GM23338 (cell line): ENCODE measurements at regions not wholly inside any gene's neighbourhood (a gene's known extent, or its start where the extent isn't known, plus 50 kb on each side); places are given as distances from the start of the nearest gene placed in this dataset.

Experiments used
- ATAC-seq: fragments of 200-7000 bp; cut with Tn5 transposase; 3 replicates; pipeline ENCODE4 v1.9.1; 2020
- DNase-seq: peaks from one replicate; pipeline ENCODE4 v3.0.0-alpha.2; 2015; ENCODE audit warnings: low spot score
- H2AFZ ChIP-seq: fragments of 200-600 bp; sonication (generic); 2 replicates; pipeline ENCODE4 v1.8.0; 2016; ENCODE audit warnings: antibody characterized with exemption, mild to moderate bottlenecking, moderate library complexity
- H3F3A ChIP-seq: fragments of 200-600 bp; sonication (generic); replicated peaks from 2 replicates; pipeline ENCODE4 v1.8.0; 2017; ENCODE audit warnings: antibody characterized with exemption, mixed run types, low read depth
- H3K27ac ChIP-seq: fragments of 200-600 bp; sonication (generic); 2 replicates; pipeline ENCODE4 v1.6.1; 2016; ENCODE audit warnings: low read depth
- H3K27me3 ChIP-seq: fragments of 200-600 bp; sonication (generic); 2 replicates; pipeline ENCODE4 v1.8.0; 2016; ENCODE audit warnings: mild to moderate bottlenecking, mixed run types, moderate library complexity; ENCODE audit not compliant: insufficient read depth
- H3K36me3 ChIP-seq: fragments of 200-600 bp; sonication (generic); 2 replicates; pipeline ENCODE4 v1.8.0; 2016; ENCODE audit warnings: mild to moderate bottlenecking; ENCODE audit not compliant: insufficient read depth
- H3K4me1 ChIP-seq: fragments of 200-600 bp; sonication (generic); 2 replicates; pipeline ENCODE4 v1.8.0; 2016; ENCODE audit warnings: mild to moderate bottlenecking, moderate library complexity; ENCODE audit not compliant: insufficient read depth
- H3K4me2 ChIP-seq: fragments of 200-600 bp; sonication (generic); 2 replicates; pipeline ENCODE4 v1.7.1; 2017; ENCODE audit warnings: mixed run types
- H3K4me3 ChIP-seq: fragments of 200-600 bp; sonication (generic); 2 replicates; pipeline ENCODE4 v1.6.1; 2016; ENCODE audit warnings: mixed run types
- H3K79me2 ChIP-seq: fragments of 200-600 bp; sonication (generic); replicated peaks from 2 replicates; pipeline ENCODE4 v1.8.0; 2017; ENCODE audit warnings: mild to moderate bottlenecking; ENCODE audit not compliant: insufficient read depth
- H3K9me2 ChIP-seq: fragments of 200-600 bp; sonication (generic); 2 replicates; pipeline ENCODE4 v1.8.0; 2017; ENCODE audit not compliant: insufficient read depth
- H4K20me1 ChIP-seq: fragments of 200-600 bp; sonication (generic); replicated peaks from 2 replicates; pipeline ENCODE4 v1.8.0; 2017; ENCODE audit warnings: mild to moderate bottlenecking; ENCODE audit not compliant: insufficient read depth
- H3K27ac Mint-ChIP-seq: 2 replicates; pipeline ENCODE4 v1.8.0; 2020; ENCODE audit warnings: inconsistent platforms, mild to moderate bottlenecking, moderate library complexity, mixed read lengths
- H3K27me3 Mint-ChIP-seq: 3 replicates; pipeline ENCODE4 v1.8.0; 2022; ENCODE audit warnings: low read depth, mild to moderate bottlenecking, moderate library complexity, mixed read lengths, inconsistent platforms; ENCODE audit not compliant: insufficient read depth, poor library complexity
- H3K36me3 Mint-ChIP-seq: 3 replicates; pipeline ENCODE4 v1.8.0; 2021; ENCODE audit warnings: low read depth, mild to moderate bottlenecking, inconsistent platforms, moderate library complexity, mixed read lengths
- H3K4me1 Mint-ChIP-seq: 3 replicates; pipeline ENCODE4 v1.8.0; 2020; ENCODE audit warnings: mild to moderate bottlenecking, inconsistent platforms, mixed read lengths
- H3K4me3 Mint-ChIP-seq: 3 replicates; pipeline ENCODE4 v1.8.0; 2021; ENCODE audit warnings: moderate library complexity, mild to moderate bottlenecking, inconsistent platforms, mixed read lengths
- H3K9me3 Mint-ChIP-seq: 3 replicates; pipeline ENCODE4 v1.8.0; 2020; ENCODE audit warnings: moderate library complexity, mild to moderate bottlenecking, inconsistent platforms, mixed read lengths
- CREB1 ChIP-seq: fragments of 250-450 bp; sonication (Bioruptor Pico); IDR thresholded peaks from 2 replicates; pipeline ENCODE4 v1.5.0; 2020; ENCODE audit warnings: low read depth, mild to moderate bottlenecking, moderate library complexity
- EZH2 ChIP-seq: fragments of 200-600 bp; sonication (generic); IDR thresholded peaks from one replicate; pipeline ENCODE4 v1.8.0; 2017; ENCODE audit warnings: antibody characterized with exemption, mild to moderate bottlenecking, low read depth; ENCODE audit not compliant: unreplicated experiment
- EZH2phosphoT487 ChIP-seq: fragments of 200-600 bp; sonication (generic); IDR thresholded peaks from one replicate; pipeline ENCODE4 v1.8.1; 2018; ENCODE audit warnings: antibody characterized with exemption; ENCODE audit not compliant: unreplicated experiment
- JUNB ChIP-seq: IDR thresholded peaks from one replicate; pipeline ENCODE4 v1.6.1; 2016; ENCODE audit warnings: antibody characterized with exemption; ENCODE audit not compliant: unreplicated experiment
- NANOG ChIP-seq: IDR thresholded peaks from 2 replicates; pipeline ENCODE4 v1.6.1; 2016; ENCODE audit warnings: antibody characterized with exemption, borderline replicate concordance
- POLR2AphosphoS5 ChIP-seq: IDR thresholded peaks from 2 replicates; pipeline ENCODE4 v1.6.1; 2016; ENCODE audit warnings: antibody characterized with exemption, low read depth
- STAT1 ChIP-seq: IDR thresholded peaks from one replicate; pipeline ENCODE4 v1.6.1; 2016; ENCODE audit warnings: antibody characterized with exemption; ENCODE audit not compliant: unreplicated experiment
- ZNF114 ChIP-seq: fragments of 250-450 bp; sonication (Bioruptor Pico); IDR thresholded peaks from 2 replicates; pipeline ENCODE4 v1.5.0; 2020; ENCODE audit warnings: mild to moderate bottlenecking, moderate library complexity
- ZNF331 ChIP-seq: fragments of 250-450 bp; sonication (Bioruptor Pico); IDR thresholded peaks from 2 replicates; pipeline ENCODE4 v1.5.0; 2020; ENCODE audit warnings: low read depth, mild to moderate bottlenecking, moderate library complexity
- TF ChIP-seq, protein P1 (sequence below), 2 experiments: fragments of 200-600 bp in 1 of 2; sonication (generic) in 1 of 2; conservative IDR thresholded peaks; 2 replicates each; pipeline versions ENCODE4 v1.5.1 to v1.6.1; 2016 to 2017; ENCODE audit warnings: antibody characterized with exemption in 2 of 2, low read depth in 2 of 2, mild to moderate bottlenecking in 2 of 2, moderate library complexity in 1 of 2
- TF ChIP-seq, protein P2 (sequence below): IDR thresholded peaks from one replicate; pipeline ENCODE4 v1.6.1; 2018; ENCODE audit warnings: antibody characterized with exemption; ENCODE audit not compliant: unreplicated experiment
- TF ChIP-seq, protein P3 (sequence below): fragments of 250-450 bp; sonication (Bioruptor Pico); IDR thresholded peaks from 2 replicates; pipeline ENCODE4 v1.5.0; 2020; ENCODE audit warnings: mild to moderate bottlenecking, moderate library complexity
- TF ChIP-seq, protein P4 (sequence below): IDR thresholded peaks from 2 replicates; pipeline ENCODE4 v1.6.1; 2016; ENCODE audit warnings: antibody characterized with exemption

DNA sequence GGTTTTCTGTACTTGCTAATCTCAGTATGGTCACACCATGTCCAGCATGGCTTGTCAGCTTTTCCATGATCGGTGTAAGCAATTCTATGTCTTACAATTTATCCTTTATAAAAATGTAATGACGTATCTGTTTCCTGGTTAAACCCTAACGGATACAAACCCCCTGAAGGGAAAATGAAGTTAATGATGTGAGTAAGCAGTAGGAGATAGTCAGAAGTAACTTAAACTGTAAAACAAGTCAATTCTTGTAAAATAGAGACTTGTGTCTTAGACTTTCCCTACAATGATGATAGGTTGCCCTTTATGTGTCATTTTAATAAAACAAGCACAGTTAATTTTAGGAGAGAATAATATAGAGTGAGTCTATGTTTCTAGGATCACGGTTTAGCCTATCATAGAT lies 1365.9 kb upstream of the SLC39A10 start:
- Histone ChIP-seq H3K27ac (no peak overlapping the region), H3K9me2 (no peaks in the 10 kb centered on the region), H3K79me2 (no peaks in the 10 kb centered on the region), H3K4me3 (no peak overlapping the region), H3K36me3 (no peaks in the 10 kb centered on the region), H3K27me3 (no peaks in the 10 kb centered on the region), H3K4me2 (no peak overlapping the region), H2AFZ (peak overlapping the region; percentile 39), H3K4me1 (peaks cover 18% of the 10 kb centered on the region), H4K20me1 (no peaks in the 10 kb centered on the region), H3F3A (no peaks in the 10 kb centered on the region)
- no peaks in the 10 kb centered on the region for H3K9me3 Mint-ChIP-seq
- H3K36me3 Mint-ChIP-seq = no peaks in the 10 kb centered on the region
- DNase-seq (no peak), ATAC-seq (no peak)
- peaks cover 3% of the 10 kb centered on the region for H3K27me3 Mint-ChIP-seq
- H3K4me1 Mint-ChIP-seq = peaks cover 17% of the 10 kb centered on the region
- no peak overlapping the region for H3K4me3 Mint-ChIP-seq
- no peak overlapping the region for H3K27ac Mint-ChIP-seq
- TF ChIP-seq, protein P1, sequence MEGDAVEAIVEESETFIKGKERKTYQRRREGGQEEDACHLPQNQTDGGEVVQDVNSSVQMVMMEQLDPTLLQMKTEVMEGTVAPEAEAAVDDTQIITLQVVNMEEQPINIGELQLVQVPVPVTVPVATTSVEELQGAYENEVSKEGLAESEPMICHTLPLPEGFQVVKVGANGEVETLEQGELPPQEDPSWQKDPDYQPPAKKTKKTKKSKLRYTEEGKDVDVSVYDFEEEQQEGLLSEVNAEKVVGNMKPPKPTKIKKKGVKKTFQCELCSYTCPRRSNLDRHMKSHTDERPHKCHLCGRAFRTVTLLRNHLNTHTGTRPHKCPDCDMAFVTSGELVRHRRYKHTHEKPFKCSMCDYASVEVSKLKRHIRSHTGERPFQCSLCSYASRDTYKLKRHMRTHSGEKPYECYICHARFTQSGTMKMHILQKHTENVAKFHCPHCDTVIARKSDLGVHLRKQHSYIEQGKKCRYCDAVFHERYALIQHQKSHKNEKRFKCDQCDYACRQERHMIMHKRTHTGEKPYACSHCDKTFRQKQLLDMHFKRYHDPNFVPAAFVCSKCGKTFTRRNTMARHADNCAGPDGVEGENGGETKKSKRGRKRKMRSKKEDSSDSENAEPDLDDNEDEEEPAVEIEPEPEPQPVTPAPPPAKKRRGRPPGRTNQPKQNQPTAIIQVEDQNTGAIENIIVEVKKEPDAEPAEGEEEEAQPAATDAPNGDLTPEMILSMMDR (conservative IDR thresholded peaks at IDR 0.05; ENCODE audit: low read depth in 2 of 2) = no peak
- TF ChIP-seq STAT1 (no peak), NANOG (no peak), EZH2phosphoT487 (no peak), JUNB (no peak), ZNF114 (CRISPR knock-in tag) (no peak), ZNF331 (no peak), EZH2 (no peak), POLR2AphosphoS5 (no peak), CREB1 (CRISPR knock-in tag) (no peak)
- TF ChIP-seq, protein P2, sequence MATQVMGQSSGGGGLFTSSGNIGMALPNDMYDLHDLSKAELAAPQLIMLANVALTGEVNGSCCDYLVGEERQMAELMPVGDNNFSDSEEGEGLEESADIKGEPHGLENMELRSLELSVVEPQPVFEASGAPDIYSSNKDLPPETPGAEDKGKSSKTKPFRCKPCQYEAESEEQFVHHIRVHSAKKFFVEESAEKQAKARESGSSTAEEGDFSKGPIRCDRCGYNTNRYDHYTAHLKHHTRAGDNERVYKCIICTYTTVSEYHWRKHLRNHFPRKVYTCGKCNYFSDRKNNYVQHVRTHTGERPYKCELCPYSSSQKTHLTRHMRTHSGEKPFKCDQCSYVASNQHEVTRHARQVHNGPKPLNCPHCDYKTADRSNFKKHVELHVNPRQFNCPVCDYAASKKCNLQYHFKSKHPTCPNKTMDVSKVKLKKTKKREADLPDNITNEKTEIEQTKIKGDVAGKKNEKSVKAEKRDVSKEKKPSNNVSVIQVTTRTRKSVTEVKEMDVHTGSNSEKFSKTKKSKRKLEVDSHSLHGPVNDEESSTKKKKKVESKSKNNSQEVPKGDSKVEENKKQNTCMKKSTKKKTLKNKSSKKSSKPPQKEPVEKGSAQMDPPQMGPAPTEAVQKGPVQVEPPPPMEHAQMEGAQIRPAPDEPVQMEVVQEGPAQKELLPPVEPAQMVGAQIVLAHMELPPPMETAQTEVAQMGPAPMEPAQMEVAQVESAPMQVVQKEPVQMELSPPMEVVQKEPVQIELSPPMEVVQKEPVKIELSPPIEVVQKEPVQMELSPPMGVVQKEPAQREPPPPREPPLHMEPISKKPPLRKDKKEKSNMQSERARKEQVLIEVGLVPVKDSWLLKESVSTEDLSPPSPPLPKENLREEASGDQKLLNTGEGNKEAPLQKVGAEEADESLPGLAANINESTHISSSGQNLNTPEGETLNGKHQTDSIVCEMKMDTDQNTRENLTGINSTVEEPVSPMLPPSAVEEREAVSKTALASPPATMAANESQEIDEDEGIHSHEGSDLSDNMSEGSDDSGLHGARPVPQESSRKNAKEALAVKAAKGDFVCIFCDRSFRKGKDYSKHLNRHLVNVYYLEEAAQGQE = no peak
- TF ChIP-seq, protein P3, sequence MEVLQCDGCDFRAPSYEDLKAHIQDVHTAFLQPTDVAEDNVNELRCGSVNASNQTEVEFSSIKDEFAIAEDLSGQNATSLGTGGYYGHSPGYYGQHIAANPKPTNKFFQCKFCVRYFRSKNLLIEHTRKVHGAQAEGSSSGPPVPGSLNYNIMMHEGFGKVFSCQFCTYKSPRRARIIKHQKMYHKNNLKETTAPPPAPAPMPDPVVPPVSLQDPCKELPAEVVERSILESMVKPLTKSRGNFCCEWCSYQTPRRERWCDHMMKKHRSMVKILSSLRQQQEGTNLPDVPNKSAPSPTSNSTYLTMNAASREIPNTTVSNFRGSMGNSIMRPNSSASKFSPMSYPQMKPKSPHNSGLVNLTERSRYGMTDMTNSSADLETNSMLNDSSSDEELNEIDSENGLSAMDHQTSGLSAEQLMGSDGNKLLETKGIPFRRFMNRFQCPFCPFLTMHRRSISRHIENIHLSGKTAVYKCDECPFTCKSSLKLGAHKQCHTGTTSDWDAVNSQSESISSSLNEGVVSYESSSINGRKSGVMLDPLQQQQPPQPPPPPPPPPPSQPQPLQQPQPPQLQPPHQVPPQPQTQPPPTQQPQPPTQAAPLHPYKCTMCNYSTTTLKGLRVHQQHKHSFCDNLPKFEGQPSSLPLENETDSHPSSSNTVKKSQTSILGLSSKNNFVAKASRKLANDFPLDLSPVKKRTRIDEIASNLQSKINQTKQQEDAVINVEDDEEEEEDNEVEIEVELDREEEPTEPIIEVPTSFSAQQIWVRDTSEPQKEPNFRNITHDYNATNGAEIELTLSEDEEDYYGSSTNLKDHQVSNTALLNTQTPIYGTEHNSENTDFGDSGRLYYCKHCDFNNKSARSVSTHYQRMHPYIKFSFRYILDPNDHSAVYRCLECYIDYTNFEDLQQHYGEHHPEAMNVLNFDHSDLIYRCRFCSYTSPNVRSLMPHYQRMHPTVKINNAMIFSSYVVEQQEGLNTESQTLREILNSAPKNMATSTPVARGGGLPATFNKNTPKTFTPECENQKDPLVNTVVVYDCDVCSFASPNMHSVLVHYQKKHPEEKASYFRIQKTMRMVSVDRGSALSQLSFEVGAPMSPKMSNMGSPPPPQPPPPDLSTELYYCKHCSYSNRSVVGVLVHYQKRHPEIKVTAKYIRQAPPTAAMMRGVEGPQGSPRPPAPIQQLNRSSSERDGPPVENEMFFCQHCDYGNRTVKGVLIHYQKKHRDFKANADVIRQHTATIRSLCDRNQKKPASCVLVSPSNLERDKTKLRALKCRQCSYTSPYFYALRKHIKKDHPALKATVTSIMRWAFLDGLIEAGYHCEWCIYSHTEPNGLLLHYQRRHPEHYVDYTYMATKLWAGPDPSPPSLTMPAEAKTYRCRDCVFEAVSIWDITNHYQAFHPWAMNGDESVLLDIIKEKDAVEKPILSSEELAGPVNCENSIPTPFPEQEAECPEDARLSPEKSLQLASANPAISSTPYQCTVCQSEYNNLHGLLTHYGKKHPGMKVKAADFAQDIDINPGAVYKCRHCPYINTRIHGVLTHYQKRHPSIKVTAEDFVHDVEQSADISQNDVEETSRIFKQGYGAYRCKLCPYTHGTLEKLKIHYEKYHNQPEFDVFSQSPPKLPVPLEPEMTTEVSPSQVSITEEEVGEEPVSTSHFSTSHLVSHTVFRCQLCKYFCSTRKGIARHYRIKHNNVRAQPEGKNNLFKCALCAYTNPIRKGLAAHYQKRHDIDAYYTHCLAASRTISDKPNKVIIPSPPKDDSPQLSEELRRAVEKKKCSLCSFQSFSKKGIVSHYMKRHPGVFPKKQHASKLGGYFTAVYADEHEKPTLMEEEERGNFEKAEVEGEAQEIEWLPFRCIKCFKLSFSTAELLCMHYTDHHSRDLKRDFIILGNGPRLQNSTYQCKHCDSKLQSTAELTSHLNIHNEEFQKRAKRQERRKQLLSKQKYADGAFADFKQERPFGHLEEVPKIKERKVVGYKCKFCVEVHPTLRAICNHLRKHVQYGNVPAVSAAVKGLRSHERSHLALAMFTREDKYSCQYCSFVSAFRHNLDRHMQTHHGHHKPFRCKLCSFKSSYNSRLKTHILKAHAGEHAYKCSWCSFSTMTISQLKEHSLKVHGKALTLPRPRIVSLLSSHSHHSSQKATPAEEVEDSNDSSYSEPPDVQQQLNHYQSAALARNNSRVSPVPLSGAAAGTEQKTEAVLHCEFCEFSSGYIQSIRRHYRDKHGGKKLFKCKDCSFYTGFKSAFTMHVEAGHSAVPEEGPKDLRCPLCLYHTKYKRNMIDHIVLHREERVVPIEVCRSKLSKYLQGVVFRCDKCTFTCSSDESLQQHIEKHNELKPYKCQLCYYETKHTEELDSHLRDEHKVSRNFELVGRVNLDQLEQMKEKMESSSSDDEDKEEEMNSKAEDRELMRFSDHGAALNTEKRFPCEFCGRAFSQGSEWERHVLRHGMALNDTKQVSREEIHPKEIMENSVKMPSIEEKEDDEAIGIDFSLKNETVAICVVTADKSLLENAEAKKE (CRISPR knock-in tag) = no peak
- TF ChIP-seq, protein P4, sequence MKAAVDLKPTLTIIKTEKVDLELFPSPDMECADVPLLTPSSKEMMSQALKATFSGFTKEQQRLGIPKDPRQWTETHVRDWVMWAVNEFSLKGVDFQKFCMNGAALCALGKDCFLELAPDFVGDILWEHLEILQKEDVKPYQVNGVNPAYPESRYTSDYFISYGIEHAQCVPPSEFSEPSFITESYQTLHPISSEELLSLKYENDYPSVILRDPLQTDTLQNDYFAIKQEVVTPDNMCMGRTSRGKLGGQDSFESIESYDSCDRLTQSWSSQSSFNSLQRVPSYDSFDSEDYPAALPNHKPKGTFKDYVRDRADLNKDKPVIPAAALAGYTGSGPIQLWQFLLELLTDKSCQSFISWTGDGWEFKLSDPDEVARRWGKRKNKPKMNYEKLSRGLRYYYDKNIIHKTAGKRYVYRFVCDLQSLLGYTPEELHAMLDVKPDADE = no peak
